ENCODE measurements at regions not wholly inside any gene's neighbourhood (a gene's known extent, or its start where the extent isn't known, plus 50 kb on each side); places are given as distances from the start of the nearest gene placed in this dataset.

GRCh38 chr16:85989863-85990643 is 91.1 kb downstream of the IRF8 start:
- DNase-seq (ENCODE audit: extremely low read depth in 1 of 2, low read depth in 1 of 2): no peak

GRCh38 chr16:85990861-85991301 is 91.9 kb downstream of the IRF8 start:
- no peak for DNase-seq (ENCODE audit: extremely low read depth in 1 of 2, low read depth in 1 of 2)

- DNase-seq (ENCODE audit: extremely low read depth in 1 of 2, low read depth in 1 of 2): no peak
Measured at GRCh38 chr16:85991425-85991824, 92.5 kb downstream of the IRF8 start.

- DNase-seq (ENCODE audit: extremely low read depth in 1 of 2, low read depth in 1 of 2): no peak
Measured at GRCh38 chr16:85991856-85992255, 92.9 kb downstream of the IRF8 start.

GRCh38 chr16:85992359-85992758 is 93.4 kb downstream of the IRF8 start:
- no peak for DNase-seq (ENCODE audit: extremely low read depth in 1 of 2, low read depth in 1 of 2)

- DNase-seq (ENCODE audit: extremely low read depth in 1 of 2, low read depth in 1 of 2): no peak
Measured at GRCh38 chr16:85992779-85993178, 93.8 kb downstream of the IRF8 start.

GRCh38 chr16:85994492-85995490 is 95.8 kb downstream of the IRF8 start:
- no peak for DNase-seq (ENCODE audit: extremely low read depth in 1 of 2, low read depth in 1 of 2)

- DNase-seq (ENCODE audit: extremely low read depth in 1 of 2, low read depth in 1 of 2): no peak
Measured at GRCh38 chr16:85995541-85996423, 96.8 kb downstream of the IRF8 start.

GRCh38 chr16:85996843-85997242 is 97.9 kb downstream of the IRF8 start:
- no peak for DNase-seq (ENCODE audit: extremely low read depth in 1 of 2, low read depth in 1 of 2)

GRCh38 chr16:85998171-85998867 is 99.4 kb downstream of the IRF8 start:
- no peak for DNase-seq (ENCODE audit: extremely low read depth in 1 of 2, low read depth in 1 of 2)

- DNase-seq (ENCODE audit: extremely low read depth in 1 of 2, low read depth in 1 of 2): no peak
Measured at GRCh38 chr16:85998868-85999729, 100.1 kb downstream of the IRF8 start.

- DNase-seq (ENCODE audit: extremely low read depth in 1 of 2, low read depth in 1 of 2): no peak
Measured at GRCh38 chr16:85999778-86000177, 100.8 kb downstream of the IRF8 start.

- DNase-seq (ENCODE audit: extremely low read depth in 1 of 2, low read depth in 1 of 2): no peak
Measured at GRCh38 chr16:86002178-86002900, 103.4 kb downstream of the IRF8 start.

- no peak for DNase-seq (ENCODE audit: extremely low read depth in 1 of 2, low read depth in 1 of 2)
Measured at GRCh38 chr16:86007524-86007923, 108.6 kb downstream of the IRF8 start.

GRCh38 chr16:86010680-86011141 is 111.7 kb downstream of the IRF8 start:
- no peak for DNase-seq (ENCODE audit: extremely low read depth in 1 of 2, low read depth in 1 of 2)

GRCh38 chr16:86011532-86011931 is 112.6 kb downstream of the IRF8 start:
- DNase-seq (ENCODE audit: extremely low read depth in 1 of 2, low read depth in 1 of 2): no peak

GRCh38 chr16:86012221-86012620 is 113.3 kb downstream of the IRF8 start:
- DNase-seq (ENCODE audit: extremely low read depth in 1 of 2, low read depth in 1 of 2): no peak

GRCh38 chr16:86013867-86014266 is 114.9 kb downstream of the IRF8 start:
- no peak for DNase-seq (ENCODE audit: extremely low read depth in 1 of 2, low read depth in 1 of 2)
